Hepatocyte (in vitro differentiated cells): ENCODE measurements at regions not wholly inside any gene's neighbourhood (a gene's known extent, or its start where the extent isn't known, plus 50 kb on each side); places are given as distances from the start of the nearest gene placed in this dataset.

Source experiments
- CTCF ChIP-seq: fragments of 200-600 bp; sonication (generic); IDR thresholded peaks from 2 replicates; pipeline ENCODE4 v1.5.1; 2016; ENCODE audit warnings: antibody characterized with exemption, mild to moderate bottlenecking; ENCODE audit not compliant: poor library complexity
- EZH2 ChIP-seq: fragments of 200-600 bp; sonication (generic); IDR thresholded peaks from 2 replicates; pipeline ENCODE4 v1.6.1; 2016; ENCODE audit warnings: antibody characterized with exemption, mild to moderate bottlenecking, borderline replicate concordance

GRCh38 chr13:38430796-38431195 is 81.1 kb downstream of the UFM1 start:
- TF ChIP-seq CTCF, result no peak
- no peak for TF ChIP-seq EZH2
